ENCODE measurements at regions not wholly inside any gene's neighbourhood (a gene's known extent, or its start where the extent isn't known, plus 50 kb on each side); places are given as distances from the start of the nearest gene placed in this dataset.
"Not testable (repeated sequence)": the region's sequence is repeated elsewhere in the genome, so short reads cannot be mapped to it uniquely, and the experiment has no call there.

GRCh38 chr14:54261283-54261682 is 135.5 kb upstream of the CDKN3 start:
- no peak for DNase-seq

GRCh38 chr14:54266616-54267015 is 130.2 kb upstream of the CDKN3 start:
- DNase-seq: not testable (repeated sequence)

- DNase-seq: no peak
Measured at GRCh38 chr14:54267172-54267571, 129.6 kb upstream of the CDKN3 start.

GRCh38 chr14:54275997-54276725 is 120.6 kb upstream of the CDKN3 start:
- DNase-seq: peak in 1 of 2 experiments; percentile 33

GRCh38 chr14:54278087-54278486 is 118.7 kb upstream of the CDKN3 start:
- peak; percentile 4 to 10 for DNase-seq

GRCh38 chr14:54278665-54279295 is 118.0 kb upstream of the CDKN3 start:
- no peak for DNase-seq

GRCh38 chr14:54282849-54283248 is 114.0 kb upstream of the CDKN3 start:
- DNase-seq: no peak

GRCh38 chr14:54285030-54285429 is 111.8 kb upstream of the CDKN3 start:
- DNase-seq: no peak

GRCh38 chr14:54291491-54292191 is 105.2 kb upstream of the CDKN3 start:
- DNase-seq: no peak

- DNase-seq: no peak
Measured at GRCh38 chr14:54294802-54295201, 102.0 kb upstream of the CDKN3 start.

- no peak for DNase-seq
Measured at GRCh38 chr14:54299410-54300363, 97.1 kb upstream of the CDKN3 start.

GRCh38 chr14:54300881-54301280 is 95.9 kb upstream of the CDKN3 start:
- DNase-seq: no peak

GRCh38 chr14:54301359-54301758 is 95.4 kb upstream of the CDKN3 start:
- DNase-seq: no peak

GRCh38 chr14:54306806-54307205 is 90.0 kb upstream of the CDKN3 start:
- DNase-seq: no peak

GRCh38 chr14:54309615-54310014 is 87.2 kb upstream of the CDKN3 start:
- no peak for DNase-seq

- DNase-seq: no peak
Measured at GRCh38 chr14:54310151-54310850, 86.5 kb upstream of the CDKN3 start.

GRCh38 chr14:54310851-54311228 is 86.0 kb upstream of the CDKN3 start:
- no peak for DNase-seq

GRCh38 chr14:54312166-54312801 is 84.5 kb upstream of the CDKN3 start:
- DNase-seq: no peak

GRCh38 chr14:54314365-54315104 is 82.3 kb upstream of the CDKN3 start:
- DNase-seq: no peak

- no peak for DNase-seq
Measured at GRCh38 chr14:54316652-54317051, 80.2 kb upstream of the CDKN3 start.

GRCh38 chr14:54317391-54317790 is 79.4 kb upstream of the CDKN3 start:
- no peak for DNase-seq

All from NCI-H2081 (cell line).